ENCODE measurements at regions not wholly inside any gene's neighbourhood (a gene's known extent, or its start where the extent isn't known, plus 50 kb on each side); places are given as distances from the start of the nearest gene placed in this dataset.

- Histone ChIP-seq H2AK5ac (ENCODE audit: insufficient read length, low read length) (no peak overlapping the region), H3K9me3 (ENCODE audit: control insufficient read depth, low read depth, low read length) (no peaks in the 10 kb centered on the region), H3K9ac (ENCODE audit: extremely low read depth, insufficient read length, low read length) (no peak overlapping the region), H3T11ph (ENCODE audit: low read length) (no peak overlapping the region), H2BK15ac (ENCODE audit: low read depth, low read length) (no peak overlapping the region), H2BK5ac (ENCODE audit: insufficient read length, low read length) (no peak overlapping the region), H3K4ac (ENCODE audit: low read depth, low read length) (no peak overlapping the region), H4K91ac (ENCODE audit: insufficient read length, low read depth, low read length) (no peak overlapping the region), H2BK12ac (ENCODE audit: insufficient read length, low read depth, low read length) (no peak overlapping the region), H3K18ac (ENCODE audit: insufficient read length, low read depth, low read length) (no peak overlapping the region), H3K56ac (ENCODE audit: insufficient read length, low read depth, low read length) (no peak overlapping the region), H2AFZ (ENCODE audit: low read length) (no peak overlapping the region), H3K23me2 (ENCODE audit: insufficient read length, low read depth, low read length, poor library complexity, severe bottlenecking) (no peaks in the 10 kb centered on the region), H3K4me2 (ENCODE audit: insufficient read depth, insufficient read length, low read length) (no peak overlapping the region), H3K27ac (ENCODE audit: insufficient read length, low read depth, low read length) (no peak overlapping the region), H3K4me1 (ENCODE audit: insufficient read depth, low read length) (no peaks in the 10 kb centered on the region), H2BK20ac (ENCODE audit: low read depth, low read length, poor library complexity, severe bottlenecking) (no peak overlapping the region), H4K5ac (ENCODE audit: insufficient read length, low read depth, low read length) (no peak overlapping the region), H4K8ac (replicated peaks; ENCODE audit: insufficient read length, low read depth, low read length) (no peak overlapping the region), H3K27me3 (ENCODE audit: insufficient read depth, low read length) (no peaks in the 10 kb centered on the region), H3K23ac (ENCODE audit: insufficient read length, low read depth, low read length) (no peak overlapping the region), H4K20me1 (ENCODE audit: control insufficient read depth, insufficient read depth, insufficient read length) (no peaks in the 10 kb centered on the region), H3K79me1 (ENCODE audit: insufficient read depth, low read depth, low read length, poor library complexity, severe bottlenecking) (no peaks in the 10 kb centered on the region), H2BK120ac (ENCODE audit: low read depth, low read length, poor library complexity, severe bottlenecking) (no peak overlapping the region), H3K14ac (ENCODE audit: insufficient read depth, low read length) (no peak overlapping the region), H3K79me2 (ENCODE audit: insufficient read depth, low read length) (no peaks in the 10 kb centered on the region)
- Mint-ChIP-seq H3K27me3 (ENCODE audit: low read depth) (no peaks in the 10 kb centered on the region), H3K27ac (no peak overlapping the region), H3K4me3 (no peak overlapping the region), H3K9me3 (no peaks in the 10 kb centered on the region; a peak in 1 of 5 replicates), H3K4me1 (no peaks in the 10 kb centered on the region), H3K36me3 (ENCODE audit: insufficient read depth in 1 of 3, low read depth in 3 of 3) (no peaks in the 10 kb centered on the region)
- DNase-seq, result no peak
- TF ChIP-seq CTCF (conservative IDR thresholded peaks at IDR 0.05), result no peak
- no CpG with 5 or more reads among the region's 3 CpGs for WGBS (ENCODE audit: extremely low coverage, insufficient read length, low lambda C conversion rate)
These were observed 143.1 kb downstream of the SLC41A2 start for GRCh38 chr12:104814944-104815343.
